GM12878 (cell line): ENCODE measurements at regions not wholly inside any gene's neighbourhood (a gene's known extent, or its start where the extent isn't known, plus 50 kb on each side); places are given as distances from the start of the nearest gene placed in this dataset.

Experiments
- ATAC-seq: fragments of 200-7000 bp; cut with Tn5 transposase; 3 replicates; pipeline ENCODE4 v1.9.1; 2020; ENCODE audit warnings: mild to moderate bottlenecking, moderate library complexity
- BruUV-seq: library from RNA; stranded (reverse); fragments of 400-500 nt; replicated peaks from 2 replicates; lab custom pipeline; 2021; lab: Mats Ljungman, UMichigan
- CTCF ChIA-PET: fragments of 300-600 bp; sonication (Branson Sonifier 250); formaldehyde crosslinking; extraction: SDS; loops from one replicate; lab custom pipeline; 2021; ENCODE audit warnings: inconsistent platforms; lab: Yijun Ruan, JAX
- POLR2A ChIA-PET: fragments of 350-600 bp; formaldehyde crosslinking; extraction: SDS; loops from one replicate; lab custom pipeline; 2021; ENCODE audit warnings: inconsistent platforms; lab: Charles Lee
- RAD21 ChIA-PET: fragments of 300-600 bp; sonication (Branson Sonifier 250); formaldehyde crosslinking; loops from one replicate; lab custom pipeline; 2023; ENCODE audit warnings: antibody characterized with exemption; ENCODE audit not compliant: unreplicated experiment; lab: Charles Lee
- SMC1A ChIA-PET: fragments of 300-600 bp; sonication (Branson Sonifier 250); formaldehyde crosslinking; loops from one replicate; lab custom pipeline; 2023; ENCODE audit not compliant: unreplicated experiment, uncharacterized antibody; lab: Charles Lee
- DNase-seq: peaks from one replicate; pipeline ENCODE4 v3.0.0-alpha.2; 2011; ENCODE audit warnings: low read depth, low spot score
- FAIRE-seq: peaks from 3 replicates; lab custom pipeline; 2011; peaks lifted over from hg19 to GRCh38; lab: Jason Lieb, UNC
- H2AFZ ChIP-seq: 2 replicates; pipeline ENCODE4 v1.6.0; 2011; ENCODE audit warnings: low read depth, low read length, control low read depth; ENCODE audit not compliant: control insufficient read depth
- H3K27ac ChIP-seq: 2 replicates; pipeline ENCODE4 v1.5.1; 2011; ENCODE audit warnings: control low read depth; ENCODE audit not compliant: control insufficient read depth, insufficient read depth
- H3K27me3 ChIP-seq, 2 experiments: replicated peaks in 1 of 2; 2 replicates each; pipeline versions ENCODE4 v1.6.0 to v1.6.1; 2011; ENCODE audit warnings: low read length in 1 of 2; ENCODE audit not compliant: control insufficient read depth in 2 of 2, insufficient read depth in 2 of 2
- H3K36me3 ChIP-seq, 2 experiments: 2 replicates each; pipeline ENCODE4 v1.5.1; 2011; ENCODE audit warnings: low read length in 1 of 2; ENCODE audit not compliant: control insufficient read depth in 2 of 2, insufficient read depth in 2 of 2
- H3K4me1 ChIP-seq: 2 replicates; pipeline ENCODE4 v1.6.1; 2011; ENCODE audit warnings: mild to moderate bottlenecking, low read length, moderate library complexity, mixed read lengths; ENCODE audit not compliant: control insufficient read depth, insufficient read depth
- H3K4me2 ChIP-seq: 2 replicates; pipeline ENCODE4 v1.6.0; 2011; ENCODE audit warnings: control low read depth; ENCODE audit not compliant: control insufficient read depth, insufficient read depth
- H3K4me3 ChIP-seq: fragments of 200-600 bp; sonication (generic); 2 replicates; pipeline ENCODE4 v1.5.1; 2016
- H3K79me2 ChIP-seq: 2 replicates; pipeline ENCODE4 v1.6.0; 2011; ENCODE audit warnings: low read length; ENCODE audit not compliant: control insufficient read depth, insufficient read depth
- H3K9ac ChIP-seq: 2 replicates; pipeline ENCODE4 v1.8.0; 2011; ENCODE audit warnings: low read length, control low read depth, mixed read lengths; ENCODE audit not compliant: control insufficient read depth, insufficient read depth
- H3K9me3 ChIP-seq: replicated peaks from 3 replicates; pipeline ENCODE4 v1.5.1; 2011; ENCODE audit warnings: mild to moderate bottlenecking, low read length; ENCODE audit not compliant: control insufficient read depth, insufficient read depth
- H4K20me1 ChIP-seq: 2 replicates; pipeline ENCODE4 v1.6.0; 2011; ENCODE audit not compliant: control insufficient read depth, insufficient read depth
- E2F4 ChIP-seq: IDR thresholded peaks from 2 replicates; pipeline ENCODE4 v1.6.1; 2012; ENCODE audit warnings: low read depth, low read length, improper control_type of control experiment
- EP300 ChIP-seq, 2 experiments: fragments of 150-350 bp in 1 of 2; IDR thresholded peaks; 2 replicates each; pipeline ENCODE4 v1.6.1; 2011 to 2012; ENCODE audit warnings: low read depth in 2 of 2, low read length in 2 of 2, borderline replicate concordance in 1 of 2, improper control_type of control experiment in 1 of 2, inconsistent platforms in 1 of 2; ENCODE audit not compliant: control insufficient read depth in 1 of 2
- ESRRA ChIP-seq: IDR thresholded peaks from 2 replicates; pipeline ENCODE4 v1.6.1; 2012; ENCODE audit warnings: mild to moderate bottlenecking, low read length, improper control_type of control experiment
- EZH2 ChIP-seq: IDR thresholded peaks from 2 replicates; pipeline ENCODE4 v1.6.1; 2012; ENCODE audit warnings: low read depth, mild to moderate bottlenecking, control low read depth, inconsistent platforms, low read length, borderline replicate concordance; ENCODE audit not compliant: control insufficient read depth
- FOXK2 ChIP-seq: fragments of 450-650 bp; IDR thresholded peaks from 2 replicates; pipeline ENCODE4 v1.6.1; 2017; ENCODE audit warnings: mild to moderate bottlenecking, moderate library complexity
- GATAD2B ChIP-seq: fragments of 450-650 bp; conservative IDR thresholded peaks from 2 replicates; pipeline ENCODE4 v1.6.1; 2017; ENCODE audit warnings: low read depth, mild to moderate bottlenecking, moderate library complexity
- HDAC6 ChIP-seq: fragments of 200-600 bp; sonication (generic); IDR thresholded peaks from one replicate; pipeline ENCODE4 v1.8.0; 2017; ENCODE audit warnings: antibody characterized with exemption; ENCODE audit not compliant: unreplicated experiment
- IKZF1 ChIP-seq: fragments of 450-650 bp; conservative IDR thresholded peaks from 2 replicates; pipeline ENCODE4 v1.6.1; 2017; ENCODE audit warnings: antibody characterized with exemption, mild to moderate bottlenecking
- IKZF2 ChIP-seq, 2 experiments: fragments of 450-650 bp; IDR thresholded peaks; 2 replicates each; pipeline ENCODE4 v1.6.1; 2017; ENCODE audit warnings: mild to moderate bottlenecking in 2 of 2, moderate library complexity in 2 of 2
- PML ChIP-seq: IDR thresholded peaks from 2 replicates; pipeline ENCODE4 v1.6.1; 2012; ENCODE audit warnings: low read length, inconsistent platforms
- SMAD5 ChIP-seq: IDR thresholded peaks from 2 replicates; pipeline ENCODE4 v1.6.1; 2016; ENCODE audit warnings: antibody characterized with exemption, low read depth
- SUZ12 ChIP-seq: fragments of 200-600 bp; sonication (generic); IDR thresholded peaks from one replicate; pipeline ENCODE4 v1.6.1; 2018; ENCODE audit warnings: antibody characterized with exemption, mild to moderate bottlenecking; ENCODE audit not compliant: unreplicated experiment
- ZNF384 ChIP-seq: IDR thresholded peaks from 2 replicates; pipeline ENCODE4 v1.6.1; 2012; ENCODE audit warnings: low read depth, mild to moderate bottlenecking, low read length, improper control_type of control experiment, borderline replicate concordance
- whole genome bisulfite sequencing: methylation state at CpG from one replicate; pipeline ENCODE4 v1.1.6; 2016; ENCODE audit warnings: low lambda C conversion rate; ENCODE audit not compliant: insufficient replicate concordance, insufficient coverage; ENCODE audit errors: missing lambda C conversion rate; 5-methylcytosine and 5-hydroxymethylcytosine counted together
- in situ Hi-C: fragments of 300-500 bp; cut with MboI; formaldehyde crosslinking; loops from 9 replicates; pipeline ENCODE4 v1.14.3; 2018; ENCODE audit warnings: mixed read lengths
- intact Hi-C: fragments of 100-400 bp; cut with micrococcal nuclease; formaldehyde crosslinking; loops from one replicate; pipeline ENCODE4 v1.14.2; 2022; ENCODE audit not compliant: unreplicated experiment

GRCh38 chr11:92122561-92122960, 102.1 kb upstream of the FAT3 start:
- no peak overlapping the region for H3K27ac ChIP-seq
- ChIA-PET POLR2A (no interaction called here), RAD21 (no interaction called here), CTCF (no interaction called here), SMC1A (no interaction called here)
- no TSS peak for BruUV-seq
- no peaks in the 10 kb centered on the region for H3K36me3 ChIP-seq
- FAIRE-seq (no peak), DNase-seq (no peak), ATAC-seq (no peak)
- H3K27me3 ChIP-seq: no peaks in the 10 kb centered on the region
- H3K79me2 ChIP-seq: no peaks in the 10 kb centered on the region
- intact Hi-C loops: no loop called here
- WGBS: 0% methylated on average over 1 of the region's 1 CpG
- no peaks in the 10 kb centered on the region for H3K4me1 ChIP-seq
- H2AFZ ChIP-seq: no peak overlapping the region
- in situ Hi-C loops: no loop called here
- H4K20me1 ChIP-seq: no peaks in the 10 kb centered on the region
- no peak overlapping the region for H3K9ac ChIP-seq
- TF ChIP-seq IKZF2 (IDR thresholded peaks at IDR 0.05) (no peak), PML (no peak)
- no peak overlapping the region for H3K4me3 ChIP-seq
- no peaks in the 10 kb centered on the region for H3K9me3 ChIP-seq
- H3K4me2 ChIP-seq: no peak overlapping the region

GRCh38 chr11:92111287-92111686, 113.3 kb upstream of the FAT3 start:
- intact Hi-C loops (no loop called here), in situ Hi-C loops (no loop called here)
- TF ChIP-seq E2F4 (no peak), HDAC6 (no peak), EP300 (IDR thresholded peaks at IDR 0.05; ENCODE audit: borderline replicate concordance in 1 of 2, control insufficient read depth in 1 of 2, low read depth in 2 of 2, low read length in 2 of 2) (no peak), IKZF1 (no peak), SMAD5 (no peak), EZH2 (no peak), ZNF384 (no peak), SUZ12 (no peak), GATAD2B (no peak), FOXK2 (no peak), ESRRA (no peak)
- H3K36me3 ChIP-seq: no peaks in the 10 kb centered on the region
- no peak overlapping the region for H2AFZ ChIP-seq
- ChIA-PET CTCF (no interaction called here), SMC1A (no interaction called here), POLR2A (no interaction called here), RAD21 (no interaction called here)
- H3K27me3 ChIP-seq: no peaks in the 10 kb centered on the region
- no peak for ATAC-seq
- no peaks in the 10 kb centered on the region for H3K79me2 ChIP-seq
- BruUV-seq: no TSS peak
- FAIRE-seq: no peak
- H3K4me3 ChIP-seq: no peak overlapping the region
- no peaks in the 10 kb centered on the region; the same call in 2 of the 3 replicates for H3K9me3 ChIP-seq
- no peaks in the 10 kb centered on the region for H4K20me1 ChIP-seq
- no peak overlapping the region for H3K27ac ChIP-seq
- H3K4me1 ChIP-seq: no peaks in the 10 kb centered on the region
- no peak overlapping the region for H3K9ac ChIP-seq
- WGBS: 0% methylated on average over 4 of the region's 4 CpGs
- no peak overlapping the region for H3K4me2 ChIP-seq
- DNase-seq: no peak
